ENCODE measurements at regions not wholly inside any gene's neighbourhood (a gene's known extent, or its start where the extent isn't known, plus 50 kb on each side); places are given as distances from the start of the nearest gene placed in this dataset.

GRCh38 chr22:23399367-23400285 lies 180.5 kb downstream of the IGLL1 start:
- H3K27me3 ChIP-seq (ENCODE audit: control insufficient read depth, insufficient read depth, low read length) = no peaks in the 10 kb centered on the region
- no peaks in the 10 kb centered on the region for H3K9me3 ChIP-seq (ENCODE audit: control insufficient read depth, insufficient read depth, low read length)
- no peak for DNase-seq (ENCODE audit: low read depth, low spot score)
- WGBS (ENCODE audit: insufficient coverage, insufficient read length) = no CpG with 5 or more reads among the region's 46 CpGs
- H3K4me3 ChIP-seq (ENCODE audit: low read length) = no peak overlapping the region
- no peak overlapping the region for H3K27ac ChIP-seq (ENCODE audit: low read length)
- H3K36me3 ChIP-seq (ENCODE audit: control insufficient read depth, insufficient read depth, low read length) = no peaks in the 10 kb centered on the region
- no peaks in the 10 kb centered on the region for H3K4me1 ChIP-seq (ENCODE audit: control insufficient read depth, insufficient read depth, low read length)

- Histone ChIP-seq H3K4me3 (ENCODE audit: low read length) (no peak overlapping the region), H3K27me3 (ENCODE audit: control insufficient read depth, insufficient read depth, low read length) (no peaks in the 10 kb centered on the region), H3K9me3 (ENCODE audit: control insufficient read depth, insufficient read depth, low read length) (no peaks in the 10 kb centered on the region), H3K36me3 (ENCODE audit: control insufficient read depth, insufficient read depth, low read length) (no peaks in the 10 kb centered on the region), H3K27ac (ENCODE audit: low read length) (no peak overlapping the region), H3K4me1 (ENCODE audit: control insufficient read depth, insufficient read depth, low read length) (no peaks in the 10 kb centered on the region)
- no peak for DNase-seq (ENCODE audit: low read depth, low spot score)
- WGBS (ENCODE audit: insufficient coverage, insufficient read length) = no CpG with 5 or more reads among the region's 15 CpGs
Observed at GRCh38 chr22:23398701-23399366, 181.3 kb downstream of the IGLL1 start.

- H3K27me3 ChIP-seq (ENCODE audit: control insufficient read depth, insufficient read depth, low read length) = no peaks in the 10 kb centered on the region
- H3K4me3 ChIP-seq (ENCODE audit: low read length) = no peak overlapping the region
- no peaks in the 10 kb centered on the region for H3K9me3 ChIP-seq (ENCODE audit: control insufficient read depth, insufficient read depth, low read length)
- no peak overlapping the region for H3K27ac ChIP-seq (ENCODE audit: low read length)
- H3K36me3 ChIP-seq (ENCODE audit: control insufficient read depth, insufficient read depth, low read length) = no peaks in the 10 kb centered on the region
- DNase-seq (ENCODE audit: low read depth, low spot score) = no peak
- WGBS (ENCODE audit: insufficient coverage, insufficient read length) = no CpG with 5 or more reads among the region's 29 CpGs
- H3K4me1 ChIP-seq (ENCODE audit: control insufficient read depth, insufficient read depth, low read length) = no peaks in the 10 kb centered on the region
Observed at GRCh38 chr22:23397613-23398567, 182.2 kb downstream of the IGLL1 start.

GRCh38 chr22:23397008-23397612 lies 183.0 kb downstream of the IGLL1 start:
- Histone ChIP-seq H3K4me3 (ENCODE audit: low read length) (no peak overlapping the region), H3K4me1 (ENCODE audit: control insufficient read depth, insufficient read depth, low read length) (no peaks in the 10 kb centered on the region), H3K27ac (ENCODE audit: low read length) (no peak overlapping the region), H3K9me3 (ENCODE audit: control insufficient read depth, insufficient read depth, low read length) (no peaks in the 10 kb centered on the region), H3K36me3 (ENCODE audit: control insufficient read depth, insufficient read depth, low read length) (no peaks in the 10 kb centered on the region), H3K27me3 (ENCODE audit: control insufficient read depth, insufficient read depth, low read length) (no peaks in the 10 kb centered on the region)
- no peak for DNase-seq (ENCODE audit: low read depth, low spot score)
- no CpG with 5 or more reads among the region's 26 CpGs for WGBS (ENCODE audit: insufficient coverage, insufficient read length)

- H3K4me3 ChIP-seq (ENCODE audit: low read length) = no peak overlapping the region
- no peaks in the 10 kb centered on the region for H3K27me3 ChIP-seq (ENCODE audit: control insufficient read depth, insufficient read depth, low read length)
- no peaks in the 10 kb centered on the region for H3K9me3 ChIP-seq (ENCODE audit: control insufficient read depth, insufficient read depth, low read length)
- H3K27ac ChIP-seq (ENCODE audit: low read length) = no peak overlapping the region
- no CpG with 5 or more reads among the region's 8 CpGs for WGBS (ENCODE audit: insufficient coverage, insufficient read length)
- no peaks in the 10 kb centered on the region for H3K4me1 ChIP-seq (ENCODE audit: control insufficient read depth, insufficient read depth, low read length)
- no peaks in the 10 kb centered on the region for H3K36me3 ChIP-seq (ENCODE audit: control insufficient read depth, insufficient read depth, low read length)
- DNase-seq (ENCODE audit: low read depth, low spot score) = no peak
Observed at GRCh38 chr22:23396362-23397007, 183.6 kb downstream of the IGLL1 start.

- no peaks in the 10 kb centered on the region for H3K4me1 ChIP-seq (ENCODE audit: control insufficient read depth, insufficient read depth, low read length)
- WGBS (ENCODE audit: insufficient coverage, insufficient read length) = no CpG with 5 or more reads among the region's 14 CpGs
- DNase-seq (ENCODE audit: low read depth, low spot score) = no peak
- no peaks in the 10 kb centered on the region for H3K9me3 ChIP-seq (ENCODE audit: control insufficient read depth, insufficient read depth, low read length)
- H3K27ac ChIP-seq (ENCODE audit: low read length) = no peak overlapping the region
- no peak overlapping the region for H3K4me3 ChIP-seq (ENCODE audit: low read length)
- H3K27me3 ChIP-seq (ENCODE audit: control insufficient read depth, insufficient read depth, low read length) = no peaks in the 10 kb centered on the region
- H3K36me3 ChIP-seq (ENCODE audit: control insufficient read depth, insufficient read depth, low read length) = no peaks in the 10 kb centered on the region
Observed at GRCh38 chr22:23395530-23396361, 184.3 kb downstream of the IGLL1 start.

- no peak for DNase-seq (ENCODE audit: low read depth, low spot score)
- Histone ChIP-seq H3K27me3 (ENCODE audit: control insufficient read depth, insufficient read depth, low read length) (no peaks in the 10 kb centered on the region), H3K4me3 (ENCODE audit: low read length) (no peak overlapping the region), H3K27ac (ENCODE audit: low read length) (no peak overlapping the region), H3K4me1 (ENCODE audit: control insufficient read depth, insufficient read depth, low read length) (no peaks in the 10 kb centered on the region), H3K36me3 (ENCODE audit: control insufficient read depth, insufficient read depth, low read length) (no peaks in the 10 kb centered on the region), H3K9me3 (ENCODE audit: control insufficient read depth, insufficient read depth, low read length) (no peaks in the 10 kb centered on the region)
- no CpG with 5 or more reads among the region's 28 CpGs for WGBS (ENCODE audit: insufficient coverage, insufficient read length)
Observed at GRCh38 chr22:23394525-23395326, 185.4 kb downstream of the IGLL1 start.

- no peak for DNase-seq (ENCODE audit: low read depth, low spot score)
- Histone ChIP-seq H3K4me3 (ENCODE audit: low read length) (no peak overlapping the region), H3K9me3 (ENCODE audit: control insufficient read depth, insufficient read depth, low read length) (no peaks in the 10 kb centered on the region), H3K27me3 (ENCODE audit: control insufficient read depth, insufficient read depth, low read length) (no peaks in the 10 kb centered on the region), H3K27ac (ENCODE audit: low read length) (no peak overlapping the region), H3K36me3 (ENCODE audit: control insufficient read depth, insufficient read depth, low read length) (no peaks in the 10 kb centered on the region), H3K4me1 (ENCODE audit: control insufficient read depth, insufficient read depth, low read length) (peaks cover 2% of the 10 kb centered on the region)
- WGBS (ENCODE audit: insufficient coverage, insufficient read length) = no CpG with 5 or more reads among the region's 17 CpGs
Observed at GRCh38 chr22:23393721-23394320, 186.3 kb downstream of the IGLL1 start.

Data from iPS DF 6.9 (cell line).